ENCODE measurements at regions not wholly inside any gene's neighbourhood (a gene's known extent, or its start where the extent isn't known, plus 50 kb on each side); places are given as distances from the start of the nearest gene placed in this dataset.

GRCh38 chr7:46215987-46216567 lies 295.0 kb upstream of the IGFBP3 start:
- ChIA-PET CTCF (no interaction called here), POLR2A (no interaction called here)

DNA sequence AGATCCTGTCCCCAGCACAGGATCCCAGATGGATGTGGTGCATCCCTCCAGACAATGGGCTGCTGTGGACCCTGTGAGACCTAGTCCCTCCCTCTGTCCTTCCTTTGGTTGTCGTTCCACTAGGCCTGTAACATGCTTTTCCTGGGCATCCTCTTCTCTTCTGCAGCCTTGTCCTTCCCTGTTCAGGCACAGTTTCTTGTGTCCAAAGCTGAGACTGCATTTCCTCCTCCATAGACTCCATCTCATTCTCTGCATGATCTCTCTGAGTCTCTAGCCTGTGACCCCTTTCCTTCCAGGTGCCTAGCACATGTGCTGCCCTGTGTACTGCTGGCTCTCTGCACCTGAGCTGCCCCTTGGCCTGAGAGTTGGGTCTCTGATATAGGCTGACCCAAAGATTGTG lies 293.5 kb upstream of the IGFBP3 start:
- POLR2A ChIA-PET = no interaction called here
- CTCF ChIA-PET = no interaction called here

GRCh38 chr7:46213154-46213537 lies 292.1 kb upstream of the IGFBP3 start:
- POLR2A ChIA-PET = no interaction called here
- CTCF ChIA-PET = interaction anchor here (0.7 kb wide), 1 partner anchor 130 kb away, joined by 4 read pairs; no protein-coding TSS in a partner anchor

GRCh38 chr7:46212425-46213153 lies 291.5 kb upstream of the IGFBP3 start:
- ChIA-PET POLR2A (no interaction called here), CTCF (no interaction called here)

- CTCF ChIA-PET = no interaction called here
- POLR2A ChIA-PET = no interaction called here
Measured at GRCh38 chr7:46210467-46210866, 289.4 kb upstream of the IGFBP3 start.

GRCh38 chr7:46209611-46210388 lies 288.7 kb upstream of the IGFBP3 start:
- POLR2A ChIA-PET = no interaction called here
- CTCF ChIA-PET = no interaction called here

DNA sequence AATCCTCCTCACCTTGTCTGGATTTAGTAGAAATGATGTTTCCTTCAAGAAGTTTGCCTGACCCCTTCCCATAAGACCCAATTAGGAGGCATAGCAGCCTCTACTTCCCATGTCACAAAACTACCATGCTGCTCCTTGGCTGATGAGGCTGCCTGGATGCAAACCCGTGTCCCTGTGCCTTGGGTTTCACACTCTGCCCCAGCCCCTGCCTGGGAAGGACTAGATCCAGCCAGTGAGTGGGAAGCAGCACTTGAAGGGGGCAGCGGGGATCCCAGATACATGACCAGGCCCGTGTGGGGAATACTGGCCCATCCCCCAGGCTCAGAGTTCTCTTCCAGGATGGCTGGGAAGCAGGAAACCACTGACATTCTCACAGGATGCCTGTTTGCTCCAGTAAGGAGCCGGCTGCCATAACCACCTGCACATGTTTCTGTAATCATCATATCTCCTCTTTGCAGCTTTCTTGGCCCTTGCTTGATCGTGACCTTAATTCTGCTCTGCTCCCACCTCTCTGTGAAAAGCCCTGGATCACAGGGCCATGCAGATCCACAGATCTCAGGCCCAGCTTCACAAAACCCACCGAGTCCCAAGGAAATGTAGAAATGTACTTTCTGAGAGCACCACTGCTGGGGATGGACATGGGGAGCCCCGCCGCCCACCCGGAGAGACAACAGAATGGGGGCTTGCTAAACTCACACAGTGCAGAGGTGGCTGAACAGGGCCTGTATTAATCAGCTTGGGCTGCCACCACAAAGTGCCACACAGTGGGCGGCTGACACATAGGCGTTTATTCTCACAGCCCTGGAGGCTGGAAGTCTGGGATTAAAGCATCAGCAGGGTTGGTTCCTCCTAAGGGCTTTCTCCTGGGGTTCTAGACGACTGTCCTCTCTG lies 287.8 kb upstream of the IGFBP3 start:
- ChIA-PET POLR2A (no interaction called here), CTCF (no interaction called here)

DNA sequence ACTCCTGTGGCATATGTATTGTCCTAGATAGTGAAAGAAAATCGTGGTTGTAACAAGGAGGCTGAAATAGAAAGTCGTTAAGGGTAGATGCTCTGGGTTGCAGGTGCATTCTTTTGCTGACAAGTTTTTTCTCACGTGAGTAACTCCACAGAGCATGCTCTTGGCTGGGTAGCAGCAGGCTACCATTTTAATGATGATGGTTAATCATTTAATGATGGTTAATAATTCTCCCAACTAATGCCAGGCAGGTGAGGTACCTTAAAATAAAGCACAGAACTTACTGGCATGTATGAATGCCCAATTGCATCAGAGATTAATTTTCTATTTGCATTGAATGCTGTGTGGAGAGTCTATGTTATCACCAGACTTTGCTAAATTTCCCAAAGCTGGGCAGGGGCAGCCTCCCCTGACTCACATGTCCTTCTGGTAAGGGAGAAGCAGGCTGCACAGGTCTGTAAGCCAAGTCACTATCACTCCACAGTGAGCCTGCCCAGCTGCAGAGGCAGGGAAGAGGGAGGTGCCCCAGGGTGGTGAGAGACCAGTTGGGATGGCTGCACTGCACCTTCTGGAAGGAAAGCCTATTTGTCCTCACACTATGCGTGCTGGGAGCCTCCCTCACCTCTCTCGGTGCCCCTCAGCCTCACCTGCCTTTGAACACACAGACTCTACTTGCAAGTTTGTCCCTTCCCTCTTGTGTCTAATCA lies 287.0 kb upstream of the IGFBP3 start:
- ChIA-PET POLR2A (no interaction called here), CTCF (no interaction called here)

DNA sequence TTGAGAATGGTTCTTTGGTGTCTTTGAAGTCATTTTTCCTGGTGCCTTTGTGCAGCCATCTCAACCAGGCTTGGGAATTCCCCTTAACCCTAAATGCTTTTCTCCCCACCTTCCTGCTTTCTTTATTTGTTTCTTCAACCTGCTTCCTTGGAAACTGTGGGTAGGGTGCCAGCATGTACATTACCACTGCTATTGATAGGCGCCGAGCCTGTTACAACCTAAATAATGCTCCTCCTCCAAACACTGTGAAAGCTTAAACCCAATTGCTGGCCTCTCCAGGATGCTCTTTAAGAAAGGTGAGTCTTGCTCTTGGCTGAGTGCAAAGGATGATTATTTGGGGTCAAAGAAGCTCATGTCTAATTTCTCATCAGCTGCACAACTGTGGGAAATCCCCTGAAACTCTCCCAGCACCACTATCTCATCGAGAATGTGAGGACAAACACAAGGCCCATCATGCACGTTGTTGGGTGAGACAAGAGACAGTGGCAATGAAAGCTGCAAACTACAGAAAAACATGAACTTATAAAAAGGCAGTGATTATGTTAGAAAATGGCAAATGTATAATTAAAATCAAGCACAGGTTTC lies 285.5 kb upstream of the IGFBP3 start:
- ChIA-PET CTCF (no interaction called here), POLR2A (no interaction called here)

DNA sequence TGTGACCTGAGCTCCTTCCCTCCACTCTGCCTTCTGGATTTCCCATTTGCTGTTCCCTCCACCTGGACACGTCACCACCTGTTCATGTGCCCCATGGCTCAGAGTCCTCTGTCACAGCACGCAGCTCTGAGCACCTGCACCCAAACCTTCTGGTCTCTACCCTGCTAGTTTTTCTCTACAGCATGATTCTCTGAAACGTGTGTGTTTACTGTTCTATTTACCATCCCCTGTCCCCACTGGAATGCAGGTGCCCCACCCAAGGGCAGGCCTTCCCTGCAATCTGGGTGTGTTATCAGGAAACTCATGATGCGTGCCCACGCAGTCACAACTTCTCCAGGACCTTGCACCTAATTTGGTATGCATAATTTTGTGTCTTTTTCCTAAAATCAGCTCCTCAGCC lies 284.4 kb upstream of the IGFBP3 start:
- POLR2A ChIA-PET = no interaction called here
- CTCF ChIA-PET = no interaction called here

DNA sequence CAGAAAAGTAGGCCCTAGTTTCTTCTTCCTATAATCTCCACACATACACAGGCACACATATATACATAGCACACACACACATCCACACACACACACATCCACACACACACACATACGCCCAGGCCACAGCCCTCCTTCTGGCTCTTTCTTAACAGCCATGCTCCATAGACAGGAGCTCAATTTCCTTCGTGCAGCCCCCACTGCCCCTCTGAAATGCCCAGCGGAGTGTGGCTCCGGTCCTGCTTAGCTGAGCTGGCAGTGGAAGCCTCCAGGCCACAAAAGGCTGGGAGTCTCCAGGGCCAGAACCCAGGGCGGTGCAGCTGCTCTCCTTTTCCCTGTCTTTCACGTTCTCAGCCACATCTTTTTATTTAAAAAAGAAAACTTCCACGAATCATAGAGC lies 282.9 kb upstream of the IGFBP3 start:
- ChIA-PET CTCF (no interaction called here), POLR2A (no interaction called here)

DNA sequence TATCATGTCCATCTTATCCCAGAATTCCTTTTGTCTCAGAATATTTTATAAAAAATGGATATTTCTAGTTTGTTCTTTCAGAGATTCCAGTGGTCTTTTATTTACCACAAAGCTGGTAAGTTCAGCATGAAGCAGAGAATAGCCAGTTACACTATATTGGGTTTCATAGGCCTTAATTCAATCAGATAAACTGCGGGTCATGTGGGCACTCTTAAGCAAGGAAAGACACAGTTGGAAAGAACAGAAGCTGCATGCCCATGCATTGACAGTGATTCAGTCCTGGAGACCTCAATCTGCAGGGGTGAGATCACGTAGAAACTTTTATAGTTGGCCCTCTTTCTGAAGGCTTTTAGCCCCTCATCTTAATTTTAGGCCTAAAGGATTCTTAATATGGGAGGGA lies 281.3 kb upstream of the IGFBP3 start:
- CTCF ChIA-PET = no interaction called here
- POLR2A ChIA-PET = no interaction called here

DNA sequence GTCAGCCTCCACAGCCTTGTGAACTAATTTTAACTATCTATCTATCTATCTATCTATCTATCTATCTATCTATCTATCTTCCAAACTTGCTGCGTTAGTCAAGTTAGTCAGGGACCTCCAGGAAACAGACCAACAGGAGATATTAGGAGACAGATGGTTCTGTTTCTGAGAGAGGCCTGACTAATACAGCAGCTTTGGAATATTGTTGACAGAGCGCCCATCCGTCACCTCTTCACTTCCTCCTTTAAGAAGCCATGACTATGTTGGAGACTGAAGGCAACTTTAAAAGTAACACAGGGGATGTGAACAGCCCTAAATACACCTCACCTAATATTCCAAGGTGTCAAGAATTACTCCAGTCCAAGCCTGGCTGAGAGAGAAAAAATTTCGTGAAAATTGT lies 280.9 kb upstream of the IGFBP3 start:
- POLR2A ChIA-PET = no interaction called here
- CTCF ChIA-PET = no interaction called here

GRCh38 chr7:46198701-46199100 lies 277.6 kb upstream of the IGFBP3 start:
- ChIA-PET POLR2A (no interaction called here), CTCF (no interaction called here)

GRCh38 chr7:46197785-46198540 lies 276.9 kb upstream of the IGFBP3 start:
- CTCF ChIA-PET = no interaction called here
- POLR2A ChIA-PET = no interaction called here

DNA sequence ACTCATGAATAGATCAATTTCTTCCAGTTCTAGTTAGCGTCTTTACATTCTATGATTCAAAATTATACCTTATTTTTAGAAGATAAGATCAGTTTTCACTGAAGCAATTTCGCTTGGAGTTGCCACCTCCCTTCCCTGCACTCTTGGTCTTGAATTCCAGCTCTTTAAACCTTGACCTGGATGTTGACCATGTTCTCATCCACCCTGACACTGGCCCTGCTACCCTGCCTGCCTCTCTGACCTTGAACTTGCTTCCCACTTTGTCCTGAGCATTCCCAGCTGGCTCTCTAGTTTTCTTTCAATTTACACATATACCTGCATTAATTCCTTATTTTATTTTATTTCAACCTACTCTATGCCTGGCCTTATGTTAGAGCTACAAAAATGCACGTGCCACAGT lies 274.9 kb upstream of the IGFBP3 start:
- CTCF ChIA-PET = no interaction called here
- POLR2A ChIA-PET = no interaction called here

DNA sequence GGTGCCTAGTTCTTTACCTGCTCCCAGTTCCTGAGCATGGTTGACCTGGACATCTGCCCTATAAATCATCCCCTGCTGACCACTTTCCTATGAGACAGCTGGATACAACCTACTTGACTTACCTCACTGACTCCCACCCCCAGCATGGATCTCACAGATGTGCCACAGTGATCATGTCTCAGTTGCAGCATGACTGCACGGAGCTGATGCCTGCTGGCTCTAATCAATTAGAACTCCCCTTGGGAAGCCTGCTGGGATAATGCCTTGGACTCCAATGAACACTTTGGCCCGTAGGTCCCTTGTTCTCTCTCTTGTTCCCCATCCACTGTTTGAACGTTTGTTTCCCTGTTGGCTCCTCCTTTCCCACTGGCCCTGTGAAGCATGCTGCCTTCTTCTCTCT lies 271.2 kb upstream of the IGFBP3 start:
- ChIA-PET CTCF (no interaction called here), POLR2A (no interaction called here)

DNA sequence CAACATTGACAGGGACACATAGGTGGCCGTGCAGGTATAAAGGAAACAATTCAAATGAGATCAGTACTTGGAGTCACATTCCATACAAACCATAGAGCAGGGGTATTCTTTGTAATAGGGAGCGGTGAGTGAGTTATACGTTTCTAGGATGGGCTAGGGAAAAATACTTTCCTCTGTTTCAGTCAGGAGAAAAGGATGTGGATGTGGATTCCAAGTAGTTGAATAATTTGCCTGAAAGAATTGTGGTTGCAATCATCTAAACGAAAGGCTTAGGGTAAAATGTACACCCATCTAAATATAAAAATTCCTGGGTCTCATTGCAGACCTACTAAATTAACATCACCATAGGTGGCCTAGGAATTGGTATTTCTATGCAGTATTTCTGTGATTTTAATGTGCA lies 270.7 kb upstream of the IGFBP3 start:
- ChIA-PET CTCF (no interaction called here), POLR2A (no interaction called here)

DNA sequence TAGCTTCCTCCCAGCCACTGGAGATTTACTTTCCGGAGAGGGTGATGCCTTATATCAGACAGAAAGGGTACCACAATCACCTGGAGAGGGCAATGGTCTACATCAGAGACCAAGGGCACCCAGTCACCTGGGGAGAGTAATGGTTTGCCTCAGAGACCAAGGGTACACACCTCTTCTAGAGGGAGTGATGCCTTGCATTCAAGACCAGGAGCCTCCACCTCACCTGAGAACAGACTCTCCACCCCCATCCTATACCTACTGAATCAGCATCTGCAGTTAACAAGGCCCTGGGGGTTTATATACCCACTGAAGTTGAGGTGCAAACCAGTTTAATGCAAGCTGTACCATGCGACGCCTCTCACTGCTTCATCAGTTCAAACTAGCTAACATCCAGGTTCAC lies 270.2 kb upstream of the IGFBP3 start:
- ChIA-PET POLR2A (no interaction called here), CTCF (no interaction called here)

All from activated CD8-positive, alpha-beta memory T cell treated with anti-CD3 and anti-CD28 coated beads for 36 hours (primary cell).